H9 (cell line): ENCODE measurements at regions not wholly inside any gene's neighbourhood (a gene's known extent, or its start where the extent isn't known, plus 50 kb on each side); places are given as distances from the start of the nearest gene placed in this dataset.

Experiments used
- DNase-seq: peaks from one replicate; pipeline ENCODE4 v3.0.0-alpha.2; 2017
- H2AFZ ChIP-seq: one replicate; pipeline ENCODE4 v1.6.1; 2013; ENCODE audit warnings: mild to moderate bottlenecking, low read length, control low read depth, moderate library complexity
- H2AK5ac ChIP-seq: 2 replicates; pipeline ENCODE4 v1.6.1; 2013; ENCODE audit warnings: low read length, control low read depth, mixed read lengths; ENCODE audit not compliant: insufficient read length
- H2BK120ac ChIP-seq: one replicate; pipeline ENCODE4 v1.6.1; 2013; ENCODE audit warnings: low read depth, mild to moderate bottlenecking, low read length, control low read depth, inconsistent platforms; ENCODE audit not compliant: poor library complexity, severe bottlenecking
- H2BK12ac ChIP-seq: 2 replicates; pipeline ENCODE4 v1.6.1; 2013; ENCODE audit warnings: low read length, control low read depth, mixed read lengths, low read depth; ENCODE audit not compliant: insufficient read length
- H2BK15ac ChIP-seq: 2 replicates; pipeline ENCODE4 v1.6.1; 2013; ENCODE audit warnings: low read depth, low read length, control low read depth
- H2BK20ac ChIP-seq: one replicate; pipeline ENCODE4 v1.6.1; 2013; ENCODE audit warnings: low read depth, mild to moderate bottlenecking, low read length, control low read depth, inconsistent platforms; ENCODE audit not compliant: poor library complexity, severe bottlenecking
- H2BK5ac ChIP-seq: 2 replicates; pipeline ENCODE4 v1.6.1; 2013; ENCODE audit warnings: low read length, control low read depth, mixed read lengths; ENCODE audit not compliant: insufficient read length
- H3K14ac ChIP-seq: 2 replicates; pipeline ENCODE4 v1.6.1; 2013; ENCODE audit warnings: low read length, control low read depth; ENCODE audit not compliant: insufficient read depth
- H3K18ac ChIP-seq: 2 replicates; pipeline ENCODE4 v1.6.1; 2013; ENCODE audit warnings: low read depth, mild to moderate bottlenecking, mixed read lengths, low read length, control low read depth; ENCODE audit not compliant: insufficient read length
- H3K23ac ChIP-seq: 2 replicates; pipeline ENCODE4 v1.6.1; 2013; ENCODE audit warnings: low read length, control low read depth, mixed read lengths, low read depth; ENCODE audit not compliant: insufficient read length
- H3K23me2 ChIP-seq: 2 replicates; pipeline ENCODE4 v1.6.1; 2013; ENCODE audit warnings: low read depth, mild to moderate bottlenecking, mixed read lengths, low read length, control low read depth; ENCODE audit not compliant: insufficient read length, poor library complexity, severe bottlenecking
- H3K27ac ChIP-seq: 2 replicates; pipeline ENCODE4 v1.5.1; 2013; ENCODE audit warnings: low read length, control low read depth, mixed read lengths, low read depth; ENCODE audit not compliant: insufficient read length
- H3K27me3 ChIP-seq: 2 replicates; pipeline ENCODE4 v1.6.1; 2013; ENCODE audit warnings: low read length, control low read depth, inconsistent platforms; ENCODE audit not compliant: insufficient read depth
- H3K4ac ChIP-seq: 2 replicates; pipeline ENCODE4 v1.6.1; 2013; ENCODE audit warnings: low read depth, mild to moderate bottlenecking, control low read depth, inconsistent platforms, low read length, moderate library complexity
- H3K4me1 ChIP-seq: 2 replicates; pipeline ENCODE4 v1.6.1; 2013; ENCODE audit warnings: low read length, control low read depth, inconsistent platforms; ENCODE audit not compliant: insufficient read depth
- H3K4me2 ChIP-seq: 2 replicates; pipeline ENCODE4 v1.6.1; 2013; ENCODE audit warnings: low read length, control low read depth, mixed read lengths; ENCODE audit not compliant: insufficient read length, insufficient read depth
- H3K56ac ChIP-seq: 2 replicates; pipeline ENCODE4 v1.6.1; 2013; ENCODE audit warnings: low read depth, mild to moderate bottlenecking, mixed read lengths, low read length, control low read depth; ENCODE audit not compliant: insufficient read length
- H3K79me1 ChIP-seq: 2 replicates; pipeline ENCODE4 v1.6.1; 2013; ENCODE audit warnings: low read depth, mild to moderate bottlenecking, moderate library complexity, low read length, control low read depth, inconsistent platforms; ENCODE audit not compliant: insufficient read depth, poor library complexity, severe bottlenecking
- H3K79me2 ChIP-seq: 2 replicates; pipeline ENCODE4 v1.6.1; 2013; ENCODE audit warnings: low read length, control low read depth, inconsistent platforms; ENCODE audit not compliant: insufficient read depth
- H3K9ac ChIP-seq: 2 replicates; pipeline ENCODE4 v1.6.1; 2013; ENCODE audit warnings: low read length, control low read depth, mixed read lengths; ENCODE audit not compliant: insufficient read length; ENCODE audit errors: extremely low read depth
- H3K9me3 ChIP-seq: one replicate; pipeline ENCODE4 v1.6.1; 2013; ENCODE audit warnings: low read depth, low read length, inconsistent platforms; ENCODE audit not compliant: control insufficient read depth
- H3T11ph ChIP-seq: one replicate; pipeline ENCODE4 v1.6.1; 2013; ENCODE audit warnings: mild to moderate bottlenecking, low read length, control low read depth, inconsistent platforms
- H4K20me1 ChIP-seq: one replicate; pipeline ENCODE4 v1.6.1; 2013; ENCODE audit not compliant: control insufficient read depth, insufficient read length, insufficient read depth
- H4K5ac ChIP-seq: 2 replicates; pipeline ENCODE4 v1.6.1; 2013; ENCODE audit warnings: low read depth, mild to moderate bottlenecking, mixed read lengths, low read length, control low read depth; ENCODE audit not compliant: insufficient read length
- H4K8ac ChIP-seq: replicated peaks from 2 replicates; pipeline ENCODE4 v1.6.1; 2013; ENCODE audit warnings: low read length, control low read depth, mixed read lengths, low read depth; ENCODE audit not compliant: insufficient read length
- H4K91ac ChIP-seq: 2 replicates; pipeline ENCODE4 v1.6.1; 2013; ENCODE audit warnings: low read depth, mild to moderate bottlenecking, moderate library complexity, mixed read lengths, low read length, control low read depth; ENCODE audit not compliant: insufficient read length
- H3K27ac Mint-ChIP-seq, 3 experiments: 2 replicates in 2 of 3; 3 replicates in 1 of 3; pipeline ENCODE4 v1.8.0; 2020 to 2021; ENCODE audit warnings: mixed read lengths in 3 of 3, mild to moderate bottlenecking in 1 of 3, moderate library complexity in 1 of 3
- H3K27me3 Mint-ChIP-seq: 2 replicates; pipeline ENCODE4 v1.8.0; 2021; ENCODE audit warnings: low read depth, mild to moderate bottlenecking, moderate library complexity, mixed read lengths
- H3K36me3 Mint-ChIP-seq, 3 experiments: 2 replicates in 2 of 3; 3 replicates in 1 of 3; pipeline ENCODE4 v1.8.0; 2020 to 2021; ENCODE audit warnings: low read depth in 3 of 3, mixed read lengths in 3 of 3; ENCODE audit not compliant: insufficient read depth in 1 of 3
- H3K4me1 Mint-ChIP-seq, 2 experiments: 2 replicates each; pipeline ENCODE4 v1.8.0; 2020; ENCODE audit warnings: mixed read lengths in 2 of 2
- H3K4me3 Mint-ChIP-seq, 2 experiments: 2 replicates in 1 of 2; 3 replicates in 1 of 2; pipeline ENCODE4 v1.8.0; 2020 to 2021; ENCODE audit warnings: mild to moderate bottlenecking in 2 of 2, mixed read lengths in 2 of 2, moderate library complexity in 1 of 2
- H3K9me3 Mint-ChIP-seq, 2 experiments: 2 replicates in 1 of 2; 3 replicates in 1 of 2; pipeline ENCODE4 v1.8.0; 2020; ENCODE audit warnings: mild to moderate bottlenecking in 2 of 2, mixed read lengths in 2 of 2, moderate library complexity in 1 of 2
- WGBS: extraction: QIAGEN DNeasy Blood & Tissue Kit; methylation state at CpG from one replicate; pipeline ENCODE4 v1.1.7; 2013; ENCODE audit warnings: missing lambda C conversion rate, low lambda C conversion rate, mixed read lengths; ENCODE audit not compliant: insufficient read length; ENCODE audit errors: extremely low coverage; 5-methylcytosine and 5-hydroxymethylcytosine counted together
- TF ChIP-seq, protein P1 (sequence below): fragments of 200-600 bp; sonication (generic); conservative IDR thresholded peaks from 3 replicates; pipeline ENCODE4 v1.8.0; 2021; ENCODE audit warnings: antibody characterized with exemption, mild to moderate bottlenecking

DNA sequence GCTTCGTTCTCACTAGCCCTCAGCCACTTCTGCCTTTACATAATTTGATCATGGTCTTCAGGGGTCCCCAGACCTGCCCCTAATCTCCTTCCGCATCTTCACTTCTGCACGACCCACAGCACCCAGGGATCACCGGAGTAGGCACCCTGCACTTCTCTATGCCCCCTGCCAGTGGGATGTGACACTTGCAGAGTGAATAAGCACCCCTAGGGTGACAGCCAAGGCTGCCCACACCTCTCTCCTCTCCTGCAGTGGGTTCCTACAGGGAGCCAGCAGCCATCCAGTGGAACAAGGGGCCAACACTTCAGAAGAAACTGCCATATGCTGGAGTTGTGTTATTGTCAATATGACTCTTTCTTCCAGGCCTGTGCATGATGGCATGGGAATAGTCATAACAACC, 58.0 kb upstream of the CTPS1 start:
- Histone ChIP-seq H2BK20ac (no peak overlapping the region), H3K23ac (no peak overlapping the region), H3K4me2 (no peak overlapping the region), H3K14ac (no peak overlapping the region), H3K9me3 (no peaks in the 10 kb centered on the region), H4K20me1 (no peaks in the 10 kb centered on the region), H2AK5ac (no peak overlapping the region), H4K8ac (no peak overlapping the region), H3K4ac (no peak overlapping the region), H3K27ac (no peak overlapping the region), H3K23me2 (no peaks in the 10 kb centered on the region), H3K56ac (no peak overlapping the region), H3K79me1 (no peaks in the 10 kb centered on the region), H2AFZ (no peak overlapping the region), H2BK120ac (no peak overlapping the region), H2BK15ac (no peak overlapping the region), H3K9ac (no peak overlapping the region), H3K79me2 (no peaks in the 10 kb centered on the region), H2BK12ac (no peak overlapping the region), H4K5ac (no peak overlapping the region), H2BK5ac (no peak overlapping the region), H3K4me1 (no peaks in the 10 kb centered on the region), H3K18ac (no peak overlapping the region), H4K91ac (no peak overlapping the region), H3T11ph (no peak overlapping the region), H3K27me3 (no peaks in the 10 kb centered on the region)
- WGBS, result no CpG with 5 or more reads among the region's 4 CpGs
- Mint-ChIP-seq H3K36me3 (no peaks in the 10 kb centered on the region), H3K9me3 (no peaks in the 10 kb centered on the region), H3K27ac (no peak overlapping the region; a peak in 1 of 7 replicates), H3K4me3 (no peak overlapping the region), H3K27me3 (peaks cover 3% of the 10 kb centered on the region; the same call in 1 of the 2 replicates), H3K4me1 (peaks cover 5 to 9% of the 10 kb centered on the region in 2 experiments)
- DNase-seq, result no peak
- TF ChIP-seq, protein P1, sequence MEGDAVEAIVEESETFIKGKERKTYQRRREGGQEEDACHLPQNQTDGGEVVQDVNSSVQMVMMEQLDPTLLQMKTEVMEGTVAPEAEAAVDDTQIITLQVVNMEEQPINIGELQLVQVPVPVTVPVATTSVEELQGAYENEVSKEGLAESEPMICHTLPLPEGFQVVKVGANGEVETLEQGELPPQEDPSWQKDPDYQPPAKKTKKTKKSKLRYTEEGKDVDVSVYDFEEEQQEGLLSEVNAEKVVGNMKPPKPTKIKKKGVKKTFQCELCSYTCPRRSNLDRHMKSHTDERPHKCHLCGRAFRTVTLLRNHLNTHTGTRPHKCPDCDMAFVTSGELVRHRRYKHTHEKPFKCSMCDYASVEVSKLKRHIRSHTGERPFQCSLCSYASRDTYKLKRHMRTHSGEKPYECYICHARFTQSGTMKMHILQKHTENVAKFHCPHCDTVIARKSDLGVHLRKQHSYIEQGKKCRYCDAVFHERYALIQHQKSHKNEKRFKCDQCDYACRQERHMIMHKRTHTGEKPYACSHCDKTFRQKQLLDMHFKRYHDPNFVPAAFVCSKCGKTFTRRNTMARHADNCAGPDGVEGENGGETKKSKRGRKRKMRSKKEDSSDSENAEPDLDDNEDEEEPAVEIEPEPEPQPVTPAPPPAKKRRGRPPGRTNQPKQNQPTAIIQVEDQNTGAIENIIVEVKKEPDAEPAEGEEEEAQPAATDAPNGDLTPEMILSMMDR, result no peak
